Stimulated activated CD8-positive, alpha-beta memory T cell treated with anti-CD3 and anti-CD28 coated beads, Interleukin-2, amount 100 ng/mL, for 48 hours (primary cell): ENCODE measurements at regions not wholly inside any gene's neighbourhood (a gene's known extent, or its start where the extent isn't known, plus 50 kb on each side); places are given as distances from the start of the nearest gene placed in this dataset.

ENCODE experiments used
- DNase-seq, 2 donors: peaks; one replicate each; pipeline ENCODE4 v3.0.0-alpha.2; 2020; ENCODE audit warnings: low read depth in 2 of 2

DNA sequence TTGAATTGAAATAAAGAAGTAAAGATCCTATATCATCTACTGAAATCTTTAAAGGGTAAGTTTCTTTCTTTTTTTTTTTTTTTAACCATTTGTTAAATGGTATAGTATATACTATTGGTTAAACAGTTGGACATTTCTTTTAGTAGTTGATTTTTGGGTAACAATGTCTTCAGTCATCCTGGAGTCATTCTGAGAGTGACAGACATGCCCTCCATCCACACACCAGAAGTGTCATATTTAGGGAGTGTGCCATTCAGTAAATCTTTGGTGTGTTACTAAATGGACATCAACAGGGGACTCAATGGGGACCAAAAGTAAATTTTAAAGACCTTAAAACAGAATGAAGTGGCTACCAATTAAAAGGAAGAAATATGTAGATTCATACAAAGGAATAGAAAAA is 50.8 kb upstream of the SLC39A10 start:
- DNase-seq = no peak

DNA sequence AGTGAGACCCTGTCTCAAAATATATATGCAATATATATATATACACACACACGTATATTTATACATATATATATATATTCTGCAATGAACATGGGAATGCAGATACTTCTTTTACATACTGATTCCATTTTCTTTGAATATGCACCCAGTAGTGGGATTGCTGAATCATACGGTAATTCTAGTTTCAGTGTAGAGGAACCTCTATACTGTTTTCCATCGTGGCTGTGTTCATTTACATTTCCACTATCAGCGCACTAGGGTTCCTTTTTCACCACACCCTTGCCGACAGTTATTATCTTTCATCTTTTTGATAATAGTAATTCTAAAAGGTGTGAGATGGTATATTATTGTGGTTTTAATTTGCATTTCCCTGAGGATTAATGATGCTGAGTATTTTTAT is 52.3 kb upstream of the SLC39A10 start:
- no peak for DNase-seq

DNA sequence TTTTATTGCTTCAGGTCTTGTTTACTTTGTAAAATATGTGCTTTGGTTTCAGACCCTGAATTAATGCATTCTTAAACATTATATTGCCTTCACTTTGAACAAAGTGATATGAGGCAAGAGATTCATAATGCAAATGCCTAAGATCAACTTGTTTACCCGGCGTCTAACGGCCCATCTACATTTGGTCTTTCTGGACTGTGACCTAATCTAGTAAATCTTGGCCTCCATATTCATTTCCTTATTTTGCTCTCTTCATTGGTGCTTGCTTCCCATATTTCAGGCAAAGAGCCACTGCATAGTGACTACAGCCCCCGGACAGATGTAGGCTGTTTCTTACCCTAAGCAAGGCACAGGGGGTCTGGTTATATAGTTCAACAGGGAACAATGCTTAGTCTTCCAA is 53.0 kb upstream of the SLC39A10 start:
- DNase-seq = no peak

DNA sequence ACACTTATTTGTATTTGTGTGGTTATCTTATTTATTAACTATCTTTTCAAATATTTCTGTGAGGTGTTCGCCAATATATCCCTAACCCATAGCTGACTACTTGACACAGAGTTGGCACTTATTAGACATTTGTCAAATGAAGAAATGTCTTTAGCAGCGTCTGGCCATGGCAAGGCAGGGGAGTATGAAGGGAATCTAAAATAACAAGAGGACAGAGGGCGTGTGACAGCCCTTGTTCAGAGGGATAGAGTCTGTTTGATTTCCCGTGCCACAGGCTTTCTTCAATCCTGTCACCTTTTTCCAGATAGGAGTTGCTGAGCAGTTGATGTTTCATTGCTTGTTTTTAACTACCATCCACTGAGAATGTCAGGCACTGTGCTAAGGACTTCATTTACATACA is 53.6 kb upstream of the SLC39A10 start:
- DNase-seq = no peak

DNA sequence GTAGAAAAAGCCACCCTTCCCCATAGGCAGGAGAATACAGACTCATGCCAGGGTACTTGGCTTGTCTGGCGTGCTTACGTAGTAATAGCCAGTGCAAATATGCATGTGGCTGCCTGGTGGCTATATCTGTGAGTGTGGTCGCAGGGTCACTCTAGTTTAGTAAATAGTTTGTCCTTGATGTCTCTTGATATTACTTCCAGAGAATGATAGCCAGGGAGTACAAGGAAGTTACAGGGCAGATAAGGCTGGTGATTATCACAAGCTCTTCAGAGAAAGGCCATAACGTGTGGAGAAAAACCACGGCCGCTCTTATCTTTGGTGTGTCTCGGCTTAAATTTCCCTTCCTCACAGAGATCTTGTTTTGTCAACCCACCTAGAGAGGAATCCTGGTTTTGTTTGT is 54.3 kb upstream of the SLC39A10 start:
- no peak for DNase-seq

DNA sequence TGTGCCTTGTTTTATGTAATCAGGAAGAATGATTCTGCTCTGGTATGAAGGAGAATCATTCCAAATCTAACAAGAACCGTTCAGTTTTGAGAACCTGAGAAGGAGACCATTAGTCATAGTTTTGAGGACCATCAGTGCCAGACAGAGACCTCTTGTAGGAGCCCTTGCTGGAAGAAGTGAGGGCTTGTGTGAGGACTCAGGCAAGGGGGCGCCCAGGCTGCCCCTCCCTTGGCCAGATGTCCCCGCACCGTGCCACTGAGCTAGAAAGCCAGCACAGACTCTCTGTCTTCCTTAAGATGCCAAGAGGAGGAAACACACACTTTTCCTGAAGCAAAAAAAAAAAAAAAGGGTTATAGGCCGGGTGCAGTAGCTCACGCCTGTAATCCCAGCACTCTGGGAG is 55.7 kb upstream of the SLC39A10 start:
- no peak for DNase-seq

DNA sequence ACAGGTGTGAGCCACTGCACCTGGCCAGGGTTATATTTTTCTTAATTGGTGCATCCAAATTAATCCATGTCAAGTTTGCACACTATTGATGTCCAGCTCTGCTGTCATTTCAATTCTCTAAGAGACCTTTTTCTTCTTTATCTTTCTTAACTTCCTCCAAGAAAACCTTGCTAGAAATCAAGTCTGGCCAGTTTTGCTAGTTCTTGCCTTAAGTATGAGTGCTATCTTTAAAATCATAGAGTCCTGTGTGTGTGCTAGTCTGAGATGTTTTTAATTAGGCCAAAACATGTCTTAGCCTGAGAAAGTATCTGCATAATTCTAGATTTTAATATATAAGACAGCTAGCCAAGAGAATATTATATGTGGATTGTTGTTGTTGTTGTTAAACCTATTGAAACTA is 56.2 kb upstream of the SLC39A10 start:
- DNase-seq = no peak

DNA sequence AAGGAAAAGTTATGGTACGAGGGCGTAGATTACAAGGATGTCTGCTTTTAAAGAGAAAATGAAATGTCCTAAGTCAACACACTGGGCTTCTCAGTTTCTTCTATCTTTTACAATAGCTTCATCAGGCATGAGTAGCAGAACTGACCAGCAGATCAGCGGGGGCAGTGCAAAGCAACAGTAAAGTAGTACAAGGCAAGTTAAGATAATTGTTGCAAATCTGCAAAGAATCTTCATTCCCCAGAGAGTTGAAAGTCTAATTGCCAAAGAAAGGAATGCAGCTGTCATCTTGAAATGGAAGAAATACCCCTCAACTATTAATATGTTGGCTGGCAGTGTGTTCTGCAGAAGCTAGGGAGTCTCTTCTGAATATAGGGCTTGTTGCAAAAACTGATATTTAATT is 60.2 kb upstream of the SLC39A10 start:
- no peak for DNase-seq

DNA sequence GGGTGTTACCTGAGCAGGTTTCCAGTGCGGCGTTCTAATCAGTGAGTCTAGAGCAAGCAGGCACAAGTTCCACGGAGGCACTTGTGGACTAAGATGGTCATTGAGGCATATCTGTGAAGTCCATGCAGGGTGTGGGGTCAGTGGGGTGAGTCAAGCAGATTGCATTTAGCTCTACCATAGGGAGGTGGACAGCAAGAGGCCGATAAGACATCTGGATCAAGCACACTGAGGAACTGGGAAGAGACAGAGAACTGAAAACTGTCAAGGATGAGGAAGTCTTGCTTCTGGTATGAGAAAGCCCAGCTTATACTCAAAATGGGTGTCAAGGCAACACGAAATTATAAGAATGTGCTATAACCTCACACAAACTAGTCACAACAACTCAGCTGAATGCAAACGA is 61.2 kb upstream of the SLC39A10 start:
- no peak for DNase-seq

DNA sequence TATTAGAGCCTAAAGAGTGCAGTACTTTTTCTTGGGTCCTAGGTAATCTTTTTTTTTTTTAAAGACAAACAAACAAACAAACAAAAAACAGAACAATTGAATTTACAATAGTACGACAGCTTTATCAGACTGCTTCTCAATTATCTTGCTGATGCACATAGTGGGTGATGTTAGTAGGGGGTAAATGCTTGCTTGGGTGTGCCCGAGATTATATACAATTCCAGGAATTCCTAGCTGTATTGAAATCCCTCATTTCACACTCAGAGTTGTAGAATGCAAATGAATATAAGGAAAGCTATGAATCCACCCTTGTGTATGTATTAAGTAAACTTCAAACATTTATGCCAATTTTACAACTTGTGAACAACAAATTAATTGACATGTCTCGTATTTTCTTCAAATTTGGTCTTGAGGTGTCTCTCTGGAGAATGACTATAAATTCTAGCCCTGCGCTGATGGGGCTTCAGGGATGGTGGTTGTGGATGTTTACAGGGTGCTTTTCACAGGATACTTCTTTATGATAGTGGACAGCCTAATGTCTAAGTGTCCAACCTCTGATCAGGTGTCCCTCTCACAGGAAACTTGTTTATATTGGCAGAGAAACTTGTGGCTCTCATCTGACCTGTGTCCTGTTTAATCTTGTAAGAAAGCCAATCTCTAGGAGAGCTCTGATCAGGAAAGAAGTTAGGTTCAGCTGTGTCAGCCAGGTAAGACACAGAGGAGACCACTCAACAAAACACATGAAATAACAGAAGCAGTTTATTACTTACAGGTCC is 61.9 kb upstream of the SLC39A10 start:
- no peak for DNase-seq

DNA sequence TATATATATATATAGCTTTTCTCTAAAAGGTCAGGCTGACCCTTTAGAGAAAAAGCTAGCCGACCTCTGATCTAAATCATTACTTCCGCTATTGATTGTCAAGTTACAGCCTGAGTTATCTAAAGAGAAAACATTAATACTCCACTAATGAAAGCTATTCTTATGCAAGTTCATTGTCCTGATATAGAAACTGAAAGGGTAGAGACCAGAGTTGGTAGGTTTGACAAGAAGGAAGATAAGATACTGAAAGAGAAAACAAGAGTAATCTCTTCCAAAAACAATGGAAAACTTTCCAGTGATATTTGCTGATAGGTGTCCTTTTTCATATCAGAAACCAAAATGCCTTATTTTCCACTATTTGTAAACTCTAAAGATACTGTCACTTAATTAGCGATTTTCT is 62.8 kb upstream of the SLC39A10 start:
- DNase-seq = no peak

DNA sequence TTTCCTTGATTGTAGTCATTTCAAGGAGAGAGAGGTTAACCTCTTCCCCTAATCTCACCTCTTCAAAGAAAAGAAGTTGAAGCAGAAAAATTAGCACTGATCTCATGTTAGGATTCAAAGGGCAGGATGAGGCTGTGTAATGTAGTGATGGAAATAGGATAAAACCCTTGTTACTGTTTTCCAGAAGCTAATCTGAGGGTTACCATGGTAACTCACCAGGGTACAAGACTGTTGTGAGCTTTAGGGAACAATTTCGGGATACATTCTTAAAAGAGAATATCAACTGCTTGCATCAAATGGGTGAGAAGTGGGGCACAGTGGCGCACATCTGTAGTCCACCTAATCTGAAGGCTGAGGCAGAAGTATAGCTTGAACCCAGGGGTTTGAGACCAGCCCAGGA is 64.9 kb upstream of the SLC39A10 start:
- DNase-seq = no peak

DNA sequence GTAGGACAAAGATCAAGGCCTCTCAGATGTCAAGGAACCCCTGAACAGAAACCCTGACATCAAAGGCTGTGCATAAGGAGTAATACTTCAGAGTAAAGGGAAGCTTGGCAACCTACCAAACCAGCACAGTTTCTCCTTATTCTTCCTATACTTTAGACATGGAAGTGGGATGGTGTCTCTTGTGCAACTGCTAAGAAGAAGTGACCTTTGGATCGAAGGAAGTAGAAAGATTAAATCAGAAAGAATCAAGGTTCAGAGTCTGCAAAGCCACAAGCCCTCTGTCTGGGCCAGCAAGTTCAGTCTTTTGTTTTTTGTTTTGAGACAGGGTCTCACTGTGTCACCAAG is 66.2 kb upstream of the SLC39A10 start:
- no peak for DNase-seq

DNA sequence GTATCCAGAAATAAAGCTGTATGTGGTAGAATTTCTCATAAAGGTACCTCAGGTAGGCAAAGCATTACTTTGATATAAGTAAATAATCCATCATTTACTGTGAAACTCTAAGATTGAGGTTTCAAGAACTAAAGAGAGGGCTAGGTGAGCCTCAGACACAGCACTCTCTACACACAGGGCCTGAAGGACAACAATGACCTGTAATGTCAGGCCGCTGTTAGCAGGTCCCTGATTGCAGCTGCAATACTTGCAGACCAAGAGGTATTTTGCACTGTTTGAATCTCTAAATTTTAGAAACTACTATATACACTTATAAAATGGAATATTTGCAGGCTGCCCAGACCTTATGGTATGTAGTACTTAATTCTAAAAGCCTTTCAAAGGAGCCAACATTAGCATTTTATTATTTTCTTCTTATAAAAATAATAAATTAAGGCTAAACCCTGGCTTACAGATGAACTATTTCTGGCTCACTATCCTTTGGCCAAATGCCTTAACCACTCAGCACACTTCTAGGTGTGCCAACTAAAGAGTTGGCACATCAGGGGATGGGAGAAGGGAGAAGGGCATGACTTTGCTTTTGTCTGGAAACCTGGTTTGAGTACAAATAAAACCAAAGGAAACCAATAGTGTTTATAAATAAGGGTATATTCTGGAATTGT is 66.7 kb upstream of the SLC39A10 start:
- DNase-seq = no peak

DNA sequence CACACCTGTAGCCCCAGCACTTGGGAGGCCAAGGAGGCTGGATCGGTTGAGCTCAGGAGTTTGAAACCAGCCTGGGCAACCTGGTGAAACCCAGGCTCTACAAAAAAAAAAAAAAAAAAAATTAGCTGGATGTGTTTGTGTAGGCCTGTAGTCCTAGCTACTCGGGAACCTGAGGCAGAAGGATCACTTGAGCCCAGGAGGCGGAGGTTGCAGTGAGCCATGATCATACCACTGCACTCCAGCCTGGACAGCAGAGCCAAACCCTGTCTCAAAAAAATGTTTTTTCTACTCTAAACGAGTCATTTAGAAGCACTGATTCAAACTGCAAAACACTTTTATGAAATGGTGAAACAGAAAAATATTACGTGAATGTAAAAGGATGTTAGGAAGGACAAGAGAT is 69.1 kb upstream of the SLC39A10 start:
- DNase-seq = no peak

DNA sequence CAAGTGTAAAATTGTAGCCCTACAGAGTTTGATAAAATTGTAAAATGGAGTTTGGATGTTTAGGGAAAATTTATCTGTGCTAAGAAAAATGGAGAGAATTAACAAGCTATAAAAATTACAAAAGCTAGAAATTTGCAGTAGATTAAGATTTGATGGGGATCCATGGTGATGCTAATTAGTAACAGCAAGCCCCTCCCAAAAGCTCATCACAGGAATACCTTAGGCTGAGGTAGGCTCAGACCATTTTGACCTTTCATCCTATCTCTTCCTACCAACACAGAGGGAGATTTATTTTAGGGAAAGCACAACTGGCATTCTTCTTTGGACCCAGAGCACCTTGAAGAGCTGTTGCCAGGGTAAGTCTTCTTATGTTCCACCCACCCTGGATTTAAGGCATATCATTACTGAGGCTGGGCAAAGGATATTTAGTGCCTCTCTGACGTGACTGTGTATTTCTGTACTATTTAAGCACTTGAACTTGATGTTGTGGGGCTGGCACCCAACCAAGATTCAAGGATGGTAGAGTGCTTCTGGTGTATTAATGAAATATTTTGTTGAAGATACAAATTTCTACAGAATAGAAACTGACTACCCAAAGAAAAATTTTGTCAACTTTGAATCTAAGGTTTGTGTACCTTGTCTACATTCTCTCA is 70.8 kb upstream of the SLC39A10 start:
- DNase-seq = no peak

DNA sequence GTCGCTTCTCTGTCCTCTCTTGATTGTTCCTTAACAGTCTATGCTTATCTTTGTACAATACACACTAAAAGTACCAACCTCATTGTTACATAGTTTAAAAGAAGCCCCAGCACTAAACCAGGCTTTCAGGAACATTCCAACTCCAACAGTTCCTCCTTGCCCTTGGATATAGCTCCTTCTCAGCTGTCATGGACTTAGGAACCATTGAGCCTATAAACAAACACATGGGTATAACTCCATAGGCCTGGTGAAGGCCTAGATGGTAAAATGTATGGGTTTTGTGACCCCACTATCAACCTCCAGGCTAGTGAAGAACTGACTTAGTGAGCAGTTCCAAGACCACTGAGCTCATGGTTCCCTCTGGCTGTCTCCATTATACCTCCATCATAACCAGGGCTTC is 74.8 kb upstream of the SLC39A10 start:
- no peak for DNase-seq

DNA sequence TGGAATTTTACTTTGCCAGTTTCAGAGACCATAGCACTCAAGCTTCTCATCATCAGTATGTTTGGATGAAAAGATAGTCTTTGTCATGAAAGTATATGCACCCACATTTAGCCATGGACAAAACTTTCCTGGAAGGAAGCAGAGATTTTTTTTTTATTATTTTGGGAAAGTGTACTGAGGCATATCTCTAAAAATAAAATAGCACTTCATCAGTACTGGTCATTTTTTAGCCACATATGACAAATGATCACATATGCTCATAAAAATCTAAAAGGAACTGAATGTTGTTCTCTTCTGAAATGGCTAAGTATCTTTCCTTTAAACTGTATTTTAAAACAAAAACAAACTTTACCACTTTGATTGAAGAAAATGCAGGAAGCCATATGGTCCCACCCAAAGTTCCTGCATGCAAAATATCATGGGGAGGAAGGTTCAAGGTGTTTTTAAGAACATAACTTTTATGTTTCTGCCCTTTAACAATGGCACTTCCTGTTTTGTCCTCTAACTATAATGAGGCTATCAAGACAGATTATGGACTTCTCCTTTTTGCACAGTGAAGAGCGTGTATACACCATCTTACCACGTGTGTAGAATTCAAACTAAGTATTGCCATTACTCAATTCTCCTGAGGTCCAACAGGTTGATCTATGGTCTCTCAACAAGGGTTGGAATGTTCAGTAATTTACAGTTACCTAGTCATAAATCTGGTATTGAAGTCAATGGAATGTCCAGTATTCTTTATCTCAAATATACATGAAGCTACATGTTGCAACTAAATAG is 77.1 kb upstream of the SLC39A10 start:
- DNase-seq = no peak

DNA sequence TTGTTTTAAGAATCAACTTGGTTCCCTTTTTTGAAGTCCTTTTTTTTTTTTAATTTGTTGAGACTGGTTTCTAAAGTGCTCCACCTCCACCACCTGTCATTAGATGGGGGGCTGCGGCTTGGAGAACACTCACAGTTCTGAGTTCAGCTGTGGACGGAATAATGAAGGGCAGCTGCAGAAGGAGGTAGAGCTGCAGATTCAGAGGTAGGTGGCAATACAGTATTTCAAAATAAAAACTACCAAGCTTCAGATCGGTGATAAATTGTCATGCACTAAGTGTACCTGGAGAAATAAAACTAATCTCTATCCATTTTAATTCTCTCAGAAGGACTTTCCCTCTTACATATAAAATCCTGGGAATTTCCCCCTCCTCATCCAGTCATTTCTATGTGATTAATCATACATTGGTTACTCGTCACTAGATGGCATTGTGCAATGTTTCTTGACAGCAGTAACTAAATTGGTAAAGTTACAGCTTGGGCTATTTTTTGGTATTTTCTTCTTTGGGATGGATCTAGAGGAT is 81.1 kb upstream of the SLC39A10 start:
- no peak for DNase-seq

DNA sequence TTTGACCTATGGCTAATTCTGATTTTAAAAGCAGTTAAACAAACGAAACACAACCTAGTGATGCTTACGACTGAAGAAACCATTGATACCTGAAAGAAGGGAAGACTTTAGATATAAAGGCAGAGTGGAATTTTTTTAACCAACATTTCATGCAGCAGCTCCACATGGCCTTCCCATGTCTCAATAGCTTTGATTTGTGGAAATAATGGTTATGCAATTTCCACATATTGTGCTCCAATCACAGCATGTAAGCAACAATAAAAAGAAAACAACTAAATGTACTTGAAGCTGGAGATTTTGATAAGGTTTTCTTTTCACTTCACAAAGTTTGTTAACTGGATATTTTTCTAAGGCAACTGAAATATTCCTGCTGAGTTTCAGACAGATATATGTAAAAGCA is 82.0 kb upstream of the SLC39A10 start:
- DNase-seq = no peak

DNA sequence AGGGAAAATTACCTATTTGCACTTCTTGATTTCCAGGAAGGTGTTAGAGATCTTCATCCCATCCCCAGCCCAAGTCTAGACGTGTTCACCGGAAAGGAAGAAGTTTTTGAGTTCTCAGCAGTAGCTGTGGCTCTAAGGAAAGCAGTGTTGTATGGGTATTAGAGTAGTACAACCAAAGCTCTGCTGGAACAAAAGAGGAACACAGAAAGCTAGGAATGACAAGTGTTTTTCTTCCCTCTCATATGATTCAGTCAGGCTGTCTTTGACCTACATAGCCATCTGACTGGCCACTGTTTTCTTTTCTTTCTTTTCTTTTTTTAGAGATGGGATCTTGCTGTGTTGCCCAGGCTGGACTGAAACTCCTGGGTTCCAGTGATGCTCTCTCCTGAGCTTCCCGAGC is 82.7 kb upstream of the SLC39A10 start:
- DNase-seq = no peak
